Rectal smooth muscle tissue (tissue), 1 donor: ENCODE measurements at regions not wholly inside any gene's neighbourhood (a gene's known extent, or its start where the extent isn't known, plus 50 kb on each side); places are given as distances from the start of the nearest gene placed in this dataset.

Source experiments
- H3K27ac ChIP-seq: one replicate; pipeline ENCODE4 v1.7.0; 2013; ENCODE audit warnings: low read depth, low read length, inconsistent platforms
- H3K27me3 ChIP-seq: one replicate; pipeline ENCODE4 v1.7.0; 2013; ENCODE audit warnings: low read length; ENCODE audit not compliant: control insufficient read depth, insufficient read depth
- H3K36me3 ChIP-seq: one replicate; pipeline ENCODE4 v1.7.0; 2013; ENCODE audit warnings: low read length; ENCODE audit not compliant: control insufficient read depth, insufficient read depth
- H3K4me1 ChIP-seq: one replicate; pipeline ENCODE4 v1.7.0; 2013; ENCODE audit warnings: low read length; ENCODE audit not compliant: control insufficient read depth, insufficient read depth
- H3K4me3 ChIP-seq: one replicate; pipeline ENCODE4 v1.7.0; 2013; ENCODE audit warnings: low read length
- H3K9ac ChIP-seq: one replicate; pipeline ENCODE4 v1.7.0; 2013; ENCODE audit warnings: low read length

DNA sequence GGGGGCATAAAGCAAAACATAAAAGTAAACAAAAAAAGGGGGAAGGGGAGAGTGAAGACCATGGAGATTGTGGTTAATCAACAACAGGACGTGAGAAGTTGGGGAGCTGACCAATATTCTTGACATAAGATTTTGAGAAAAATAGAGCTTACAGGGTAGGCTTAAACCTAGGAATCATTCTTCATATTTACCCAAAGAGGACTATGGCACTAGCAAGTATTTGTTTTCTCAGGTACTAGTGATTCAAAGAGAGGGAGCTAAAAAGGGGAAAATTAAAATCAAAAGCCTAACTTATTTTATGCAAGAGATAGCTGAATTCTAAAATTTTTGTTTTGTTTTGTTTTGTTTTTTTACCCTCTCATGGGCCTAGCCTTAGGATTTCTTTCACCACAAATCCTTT lies 427.5 kb downstream of the PIK3R1 start:
- no peaks in the 10 kb centered on the region for H3K4me1 ChIP-seq
- no peaks in the 10 kb centered on the region for H3K36me3 ChIP-seq

GRCh38 chr5:68644971-68645370 lies 429.4 kb downstream of the PIK3R1 start:
- no peaks in the 10 kb centered on the region for H3K36me3 ChIP-seq
- no peaks in the 10 kb centered on the region for H3K4me1 ChIP-seq
- H3K4me3 ChIP-seq, result no peak overlapping the region
- H3K27ac ChIP-seq, result no peak overlapping the region
- H3K9ac ChIP-seq, result no peak overlapping the region
- no peaks in the 10 kb centered on the region for H3K27me3 ChIP-seq

More for the DNA sequence above, 427.5 kb downstream of the PIK3R1 start:
- Histone ChIP-seq H3K9ac (no peak overlapping the region), H3K27me3 (no peaks in the 10 kb centered on the region), H3K27ac (no peak overlapping the region), H3K4me3 (no peak overlapping the region)

- H3K4me1 ChIP-seq, result no peaks in the 10 kb centered on the region
- H3K36me3 ChIP-seq, result no peaks in the 10 kb centered on the region
- H3K9ac ChIP-seq, result no peak overlapping the region
- H3K4me3 ChIP-seq, result no peak overlapping the region
- H3K27me3 ChIP-seq, result no peaks in the 10 kb centered on the region
- H3K27ac ChIP-seq, result no peak overlapping the region
Observed at GRCh38 chr5:68646144-68646543, 430.6 kb downstream of the PIK3R1 start.

- no peak overlapping the region for H3K27ac ChIP-seq
- H3K4me3 ChIP-seq, result no peak overlapping the region
- no peak overlapping the region for H3K9ac ChIP-seq
- H3K27me3 ChIP-seq, result no peaks in the 10 kb centered on the region
- H3K4me1 ChIP-seq, result no peaks in the 10 kb centered on the region
- no peaks in the 10 kb centered on the region for H3K36me3 ChIP-seq
Observed at GRCh38 chr5:68647743-68648142, 432.2 kb downstream of the PIK3R1 start.

DNA sequence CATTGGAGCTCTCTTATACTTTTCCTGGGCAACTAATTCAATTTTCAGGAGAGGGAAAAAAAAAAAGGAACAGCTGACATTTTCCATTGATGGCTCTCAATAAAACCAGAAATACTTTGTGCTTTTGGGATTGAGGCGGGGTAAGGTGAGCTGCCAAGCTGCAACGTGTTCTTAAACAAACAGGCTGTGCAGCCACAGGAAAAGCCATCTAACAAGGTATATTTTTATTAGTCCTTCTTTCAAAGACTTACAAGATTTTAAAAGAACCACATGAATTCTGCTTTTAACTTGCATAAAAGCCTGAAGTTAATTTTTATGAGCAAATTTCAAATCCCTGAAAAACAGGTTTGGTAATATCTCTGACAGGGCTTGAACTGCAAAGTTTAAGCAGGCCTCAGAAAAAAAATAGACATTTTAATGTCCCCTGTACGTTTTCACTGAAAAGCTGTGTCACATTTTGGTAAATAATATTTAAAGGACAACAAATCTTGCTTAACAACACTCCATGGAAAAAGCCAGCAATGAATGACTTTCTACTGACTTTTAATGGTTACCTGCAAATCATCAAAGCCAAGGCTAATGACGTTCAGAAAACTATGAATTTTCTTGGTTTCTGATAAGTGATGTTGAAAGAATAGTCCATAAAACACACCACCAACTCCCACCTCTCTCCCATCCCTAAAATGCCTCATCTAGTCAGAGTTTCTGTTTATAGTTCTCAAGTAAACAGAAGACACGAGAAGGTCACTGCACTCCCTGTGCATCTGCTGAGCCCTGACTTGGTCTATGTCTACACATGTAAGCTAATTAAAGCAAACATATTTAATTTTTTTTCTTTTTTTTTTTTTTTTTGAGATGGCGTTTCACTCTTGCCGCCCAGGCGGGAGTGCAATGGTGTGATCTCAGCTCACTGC lies 433.6 kb downstream of the PIK3R1 start:
- no peaks in the 10 kb centered on the region for H3K36me3 ChIP-seq
- H3K27ac ChIP-seq, result no peak overlapping the region
- H3K4me3 ChIP-seq, result no peak overlapping the region
- H3K9ac ChIP-seq, result no peak overlapping the region
- no peaks in the 10 kb centered on the region for H3K4me1 ChIP-seq
- no peaks in the 10 kb centered on the region for H3K27me3 ChIP-seq

DNA sequence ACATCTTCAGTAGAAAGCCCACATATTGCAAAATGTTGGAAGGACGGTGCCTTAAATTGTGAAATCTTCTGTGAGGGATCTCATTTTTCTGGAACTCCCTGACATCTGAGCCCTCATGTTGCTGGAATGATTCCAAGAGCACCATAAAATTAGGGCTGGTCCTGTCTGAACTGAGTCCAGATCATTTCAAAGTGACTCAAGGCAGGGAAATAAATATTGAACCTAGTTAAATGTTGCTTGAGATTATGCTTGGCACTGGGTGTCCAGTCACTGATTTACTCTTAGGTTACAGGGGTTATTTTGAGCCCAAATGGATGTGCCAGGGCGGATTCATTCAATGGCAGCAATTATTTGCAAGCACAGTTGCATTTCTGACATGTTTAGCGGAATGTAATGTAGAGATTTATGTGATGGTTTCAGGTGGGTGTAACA lies 437.0 kb downstream of the PIK3R1 start:
- Histone ChIP-seq H3K9ac (no peak overlapping the region), H3K27me3 (no peaks in the 10 kb centered on the region), H3K4me1 (no peaks in the 10 kb centered on the region), H3K27ac (no peak overlapping the region), H3K4me3 (no peak overlapping the region), H3K36me3 (no peaks in the 10 kb centered on the region)

GRCh38 chr5:68653471-68653870 lies 437.9 kb downstream of the PIK3R1 start:
- H3K27ac ChIP-seq, result no peak overlapping the region
- no peak overlapping the region for H3K4me3 ChIP-seq
- no peaks in the 10 kb centered on the region for H3K4me1 ChIP-seq
- no peaks in the 10 kb centered on the region for H3K36me3 ChIP-seq
- H3K9ac ChIP-seq, result no peak overlapping the region
- H3K27me3 ChIP-seq, result no peaks in the 10 kb centered on the region

DNA sequence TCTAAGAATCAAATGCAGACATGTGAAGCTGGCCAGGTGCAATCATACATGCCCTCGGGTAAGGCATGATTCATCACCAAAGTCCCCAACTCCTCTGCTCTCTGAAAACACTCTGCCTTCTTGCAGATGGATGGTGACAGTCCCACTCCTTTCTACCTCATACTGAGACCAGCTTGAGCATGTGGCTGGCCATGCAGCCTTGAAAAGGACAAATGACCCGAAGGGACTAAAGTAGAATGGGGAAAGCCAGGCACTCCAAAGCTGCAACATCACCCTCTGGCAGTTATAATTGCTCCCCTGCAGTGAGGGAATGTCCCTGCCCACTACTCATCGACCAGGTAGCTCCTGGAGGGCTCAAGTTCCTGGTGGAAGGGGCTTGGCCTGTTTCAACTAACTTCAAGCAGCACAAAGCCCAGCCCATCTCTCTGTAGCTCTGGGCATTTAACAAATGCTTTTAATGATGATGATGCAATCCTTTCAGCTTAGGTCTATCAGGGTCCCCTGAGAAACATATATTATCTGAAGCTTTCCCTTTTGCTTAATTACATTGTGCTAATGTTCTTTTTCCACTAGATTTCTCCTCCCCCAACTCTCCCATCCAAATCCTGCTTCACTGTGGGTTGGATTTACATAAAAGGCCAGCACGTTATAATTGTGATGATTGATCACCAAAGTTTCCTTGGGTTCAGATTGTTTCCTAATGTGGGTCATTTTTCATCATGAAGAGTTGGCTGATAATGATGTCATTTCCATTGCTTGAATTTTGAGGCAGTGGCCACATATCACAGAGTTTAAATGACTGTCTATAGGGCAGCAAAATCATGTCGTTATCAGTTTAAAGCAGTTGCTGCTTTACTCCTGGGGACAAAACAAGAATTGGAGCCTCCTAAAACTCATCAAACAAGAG lies 436.5 kb upstream of the SLC30A5 start:
- H3K4me1 ChIP-seq, result no peaks in the 10 kb centered on the region
- no peaks in the 10 kb centered on the region for H3K36me3 ChIP-seq
- no peak overlapping the region for H3K4me3 ChIP-seq
- no peaks in the 10 kb centered on the region for H3K27me3 ChIP-seq
- H3K27ac ChIP-seq, result no peak overlapping the region
- no peak overlapping the region for H3K9ac ChIP-seq

- Histone ChIP-seq H3K27ac (no peak overlapping the region), H3K27me3 (no peaks in the 10 kb centered on the region), H3K9ac (no peak overlapping the region), H3K4me1 (no peaks in the 10 kb centered on the region), H3K4me3 (no peak overlapping the region), H3K36me3 (no peaks in the 10 kb centered on the region)
Observed at GRCh38 chr5:68658810-68659372, 434.9 kb upstream of the SLC30A5 start.

DNA sequence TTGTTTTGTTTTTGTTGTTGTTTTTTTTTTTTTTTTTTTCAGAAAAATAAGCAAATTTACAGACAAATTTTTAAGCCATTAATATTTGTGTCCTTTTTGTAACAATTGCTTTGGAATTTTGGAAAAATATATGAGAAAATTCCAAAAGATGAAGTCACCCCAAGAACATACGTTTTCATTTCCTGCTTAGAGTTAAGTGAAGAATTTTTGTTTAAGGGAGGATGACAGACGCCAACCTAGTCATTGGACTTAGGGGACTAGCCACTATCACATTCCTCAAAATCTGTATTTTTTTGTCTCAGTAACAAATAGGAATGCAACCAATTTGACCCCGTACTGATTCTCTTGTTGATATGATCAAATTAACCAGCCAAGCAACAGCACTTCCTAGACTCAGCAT lies 433.9 kb upstream of the SLC30A5 start:
- Histone ChIP-seq H3K9ac (no peak overlapping the region), H3K4me1 (no peaks in the 10 kb centered on the region), H3K27ac (no peak overlapping the region), H3K36me3 (no peaks in the 10 kb centered on the region), H3K4me3 (no peak overlapping the region), H3K27me3 (no peaks in the 10 kb centered on the region)

GRCh38 chr5:68661237-68661636 lies 432.6 kb upstream of the SLC30A5 start:
- Histone ChIP-seq H3K4me3 (no peak overlapping the region), H3K4me1 (no peaks in the 10 kb centered on the region), H3K36me3 (no peaks in the 10 kb centered on the region), H3K9ac (no peak overlapping the region), H3K27me3 (no peaks in the 10 kb centered on the region), H3K27ac (no peak overlapping the region)

- no peaks in the 10 kb centered on the region for H3K36me3 ChIP-seq
- H3K9ac ChIP-seq, result no peak overlapping the region
- no peak overlapping the region for H3K4me3 ChIP-seq
- no peaks in the 10 kb centered on the region for H3K4me1 ChIP-seq
- H3K27ac ChIP-seq, result no peak overlapping the region
- no peaks in the 10 kb centered on the region for H3K27me3 ChIP-seq
Observed at GRCh38 chr5:68662804-68663307, 431.0 kb upstream of the SLC30A5 start.
